C4-2B (cell line): ENCODE measurements at regions not wholly inside any gene's neighbourhood (a gene's known extent, or its start where the extent isn't known, plus 50 kb on each side); places are given as distances from the start of the nearest gene placed in this dataset.

ENCODE experiments used
- CTCF ChIP-seq: fragments of 450-650 bp; conservative IDR thresholded peaks from 2 replicates; pipeline ENCODE4 v1.5.1; 2017; ENCODE audit warnings: mild to moderate bottlenecking
- ZFX ChIP-seq: fragments of 450-650 bp; IDR thresholded peaks from 2 replicates; pipeline ENCODE4 v1.6.1; 2017

DNA sequence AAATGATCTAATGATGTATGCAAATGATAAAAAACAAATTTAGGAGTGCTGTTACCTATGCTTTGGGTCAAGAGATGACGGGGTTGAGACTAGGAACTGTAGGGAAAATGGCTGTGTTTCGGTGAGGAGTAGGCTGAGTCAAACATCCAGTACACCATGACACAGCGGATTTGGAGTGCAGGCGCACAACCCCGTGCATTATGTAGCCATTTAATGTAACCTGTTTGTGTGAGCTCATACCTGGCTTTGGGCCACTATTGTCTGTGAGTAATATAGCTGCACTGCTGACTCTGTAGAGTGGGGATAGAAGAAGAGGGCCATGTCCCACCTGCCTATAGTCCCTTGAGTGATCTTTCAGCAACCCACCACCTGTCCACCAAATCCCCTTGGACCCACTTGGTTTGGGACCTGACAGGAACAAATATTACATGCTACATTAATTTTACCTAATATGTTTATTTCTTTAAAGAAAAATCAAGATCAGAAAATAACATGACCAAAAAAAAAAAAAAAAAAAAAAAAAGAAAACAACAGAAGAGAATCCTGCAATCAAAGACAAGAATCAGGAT lies 95.5 kb upstream of the KLHL1 start:
- no peak for TF ChIP-seq CTCF
- TF ChIP-seq ZFX: no peak
